ENCODE measurements at regions not wholly inside any gene's neighbourhood (a gene's known extent, or its start where the extent isn't known, plus 50 kb on each side); places are given as distances from the start of the nearest gene placed in this dataset.

DNA sequence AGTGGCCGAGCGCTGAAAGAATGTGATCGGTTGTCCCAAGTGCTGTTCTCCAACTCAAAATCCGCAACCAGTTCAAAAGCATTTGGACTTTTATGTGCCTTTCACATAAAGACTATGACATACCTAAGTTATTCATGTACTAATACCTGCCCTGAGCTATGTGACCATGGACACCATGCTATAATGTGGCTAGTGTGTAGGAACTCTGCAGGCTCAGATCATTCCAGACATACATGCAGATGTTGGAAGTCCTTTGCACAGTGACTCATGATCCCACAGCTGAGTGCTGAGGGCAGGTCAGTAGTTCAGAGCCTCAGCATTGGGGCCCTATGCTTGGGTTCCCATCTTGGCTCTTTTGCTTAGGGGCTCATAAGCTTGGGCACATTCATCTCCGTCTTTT, 95.4 kb downstream of the IGLL1 start:
- no peaks in the 10 kb centered on the region for H3K79me2 ChIP-seq (ENCODE audit: control insufficient read depth, insufficient read depth, low read length)
- FAIRE-seq, result no peak
- H3K9me1 ChIP-seq (ENCODE audit: control insufficient read depth, insufficient read depth, low read length), result no peaks in the 10 kb centered on the region
- no peak overlapping the region for H3K4me2 ChIP-seq (ENCODE audit: insufficient read depth, low read length)
- no peaks in the 10 kb centered on the region for H3K36me3 ChIP-seq (ENCODE audit: control insufficient read depth, insufficient read depth, low read length)
- BruUV-seq (replicated peaks), result no TSS peak
- no peak overlapping the region for H3K27ac ChIP-seq (ENCODE audit: extremely low read depth, low read depth, low read length)
- ChIA-PET POLR2A (no interaction called here), CTCF (ENCODE audit: low intra/inter-chr PET ratio) (no interaction called here)
- H3K9me3 ChIP-seq (replicated peaks; ENCODE audit: control insufficient read depth, insufficient read depth, low read depth, low read length), result no peaks in the 10 kb centered on the region
- H4K20me1 ChIP-seq (replicated peaks; ENCODE audit: control insufficient read depth, insufficient read depth, low read length), result no peaks in the 10 kb centered on the region; the same call in 1 of the 2 replicates
- H3K9ac ChIP-seq (ENCODE audit: insufficient read depth in 1 of 2, low read depth in 2 of 2, low read length in 2 of 2), result no peak overlapping the region
- in situ Hi-C loops (cut with MboI) (no loop called here), intact Hi-C loops (cut with micrococcal nuclease) (no loop called here)
- TF ChIP-seq NFIX (CRISPR knock-in tag; IDR thresholded peaks at IDR 0.05; ENCODE audit: low read depth) (no peak), ZNF785 (CRISPR knock-in tag; IDR thresholded peaks at IDR 0.05) (no peak), ZNF707 (CRISPR knock-in tag; conservative IDR thresholded peaks at IDR 0.05) (no peak), ATF7 (IDR thresholded peaks at IDR 0.05) (no peak), ZNF316 (IDR thresholded peaks at IDR 0.05) (no peak), POLR2AphosphoS2 (IDR thresholded peaks at IDR 0.05; ENCODE audit: low read length) (no peak), ZNF583 (CRISPR knock-in tag; IDR thresholded peaks at IDR 0.05) (no peak), ZNF274 (IDR thresholded peaks at IDR 0.05; ENCODE audit: borderline replicate concordance, low read depth, low read length) (no peak), BRD9 (IDR thresholded peaks at IDR 0.05; ENCODE audit: low read depth, partially characterized antibody) (no peak), PPARD (CRISPR knock-in tag; IDR thresholded peaks at IDR 0.05) (no peak), KAT8 (IDR thresholded peaks at IDR 0.05; ENCODE audit: low read depth) (no peak), HNRNPLL (IDR thresholded peaks at IDR 0.05; ENCODE audit: low read depth, low read length, poor library complexity, severe bottlenecking) (no peak)
- TF ChIP-seq, protein P1, sequence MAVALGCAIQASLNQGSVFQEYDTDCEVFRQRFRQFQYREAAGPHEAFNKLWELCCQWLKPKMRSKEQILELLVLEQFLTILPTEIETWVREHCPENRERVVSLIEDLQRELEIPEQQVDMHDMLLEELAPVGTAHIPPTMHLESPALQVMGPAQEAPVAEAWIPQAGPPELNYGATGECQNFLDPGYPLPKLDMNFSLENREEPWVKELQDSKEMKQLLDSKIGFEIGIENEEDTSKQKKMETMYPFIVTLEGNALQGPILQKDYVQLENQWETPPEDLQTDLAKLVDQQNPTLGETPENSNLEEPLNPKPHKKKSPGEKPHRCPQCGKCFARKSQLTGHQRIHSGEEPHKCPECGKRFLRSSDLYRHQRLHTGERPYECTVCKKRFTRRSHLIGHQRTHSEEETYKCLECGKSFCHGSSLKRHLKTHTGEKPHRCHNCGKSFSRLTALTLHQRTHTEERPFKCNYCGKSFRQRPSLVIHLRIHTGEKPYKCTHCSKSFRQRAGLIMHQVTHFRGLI (CRISPR knock-in tag; IDR thresholded peaks at IDR 0.05), result no peak
- 19% methylated on average over 5 of the region's 5 CpGs for WGBS (ENCODE audit: insufficient coverage, low coverage, missing lambda C conversion rate)
- no peak for DNase-seq (ENCODE audit: extremely low read depth in 1 of 4, low spot score in 3 of 4)
- no peaks in the 10 kb centered on the region for H3K4me1 ChIP-seq (replicated peaks in 1 of 2; ENCODE audit: control insufficient read depth in 2 of 2, insufficient read depth in 2 of 2, low read length in 2 of 2)
- no peak for ATAC-seq
- no peak overlapping the region for H2AFZ ChIP-seq (ENCODE audit: low read depth, low read length)
- H3K4me3 ChIP-seq, result no peak overlapping the region
- peaks cover 0 to 2% of the 10 kb centered on the region in 2 experiments; a peak in 1 of 5 replicates for H3K27me3 ChIP-seq (ENCODE audit: control insufficient read depth in 2 of 2, insufficient read depth in 2 of 2, low read length in 2 of 2)

Data from K562 (cell line).